Fibroblast of pulmonary artery (primary cell): ENCODE measurements at regions not wholly inside any gene's neighbourhood (a gene's known extent, or its start where the extent isn't known, plus 50 kb on each side); places are given as distances from the start of the nearest gene placed in this dataset.
"Not testable (repeated sequence)": the region's sequence is repeated elsewhere in the genome, so short reads cannot be mapped to it uniquely, and the experiment has no call there.

Experiments
- DNase-seq: peaks from one replicate; pipeline ENCODE4 v3.0.0-alpha.2; 2010; ENCODE audit warnings: low read depth
- H3K4me3 ChIP-seq: replicated peaks from 2 replicates; pipeline ENCODE4 v1.5.1; 2011; ENCODE audit warnings: low read depth, mild to moderate bottlenecking, control low read depth, low read length, moderate library complexity
- TF ChIP-seq, protein P1 (sequence below): IDR thresholded peaks from 2 replicates; pipeline ENCODE4 v1.5.1; 2011; ENCODE audit warnings: mild to moderate bottlenecking, control low read depth, low read length, inconsistent platforms; ENCODE audit errors: missing control alignments

DNA sequence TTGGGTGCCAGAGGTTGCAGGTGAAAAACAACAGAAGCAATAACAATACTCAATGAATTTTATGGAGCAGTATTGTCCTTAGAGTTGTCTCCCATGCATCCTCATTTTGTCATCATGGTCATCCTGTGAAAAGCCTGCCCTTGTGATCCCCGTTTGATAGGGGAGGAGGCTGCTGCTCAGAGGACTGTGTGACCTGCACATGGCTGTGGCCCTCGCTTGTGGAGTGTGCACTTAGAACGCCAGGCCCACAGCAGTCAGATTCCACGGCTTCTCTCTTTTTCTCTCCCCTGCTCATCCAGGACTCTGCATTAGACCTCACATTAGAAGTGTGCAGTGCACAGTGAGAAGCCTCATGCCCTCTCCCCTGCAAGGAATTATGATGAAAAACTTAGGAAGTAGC, 491.1 kb upstream of the KLF6 start:
- TF ChIP-seq, protein P1, sequence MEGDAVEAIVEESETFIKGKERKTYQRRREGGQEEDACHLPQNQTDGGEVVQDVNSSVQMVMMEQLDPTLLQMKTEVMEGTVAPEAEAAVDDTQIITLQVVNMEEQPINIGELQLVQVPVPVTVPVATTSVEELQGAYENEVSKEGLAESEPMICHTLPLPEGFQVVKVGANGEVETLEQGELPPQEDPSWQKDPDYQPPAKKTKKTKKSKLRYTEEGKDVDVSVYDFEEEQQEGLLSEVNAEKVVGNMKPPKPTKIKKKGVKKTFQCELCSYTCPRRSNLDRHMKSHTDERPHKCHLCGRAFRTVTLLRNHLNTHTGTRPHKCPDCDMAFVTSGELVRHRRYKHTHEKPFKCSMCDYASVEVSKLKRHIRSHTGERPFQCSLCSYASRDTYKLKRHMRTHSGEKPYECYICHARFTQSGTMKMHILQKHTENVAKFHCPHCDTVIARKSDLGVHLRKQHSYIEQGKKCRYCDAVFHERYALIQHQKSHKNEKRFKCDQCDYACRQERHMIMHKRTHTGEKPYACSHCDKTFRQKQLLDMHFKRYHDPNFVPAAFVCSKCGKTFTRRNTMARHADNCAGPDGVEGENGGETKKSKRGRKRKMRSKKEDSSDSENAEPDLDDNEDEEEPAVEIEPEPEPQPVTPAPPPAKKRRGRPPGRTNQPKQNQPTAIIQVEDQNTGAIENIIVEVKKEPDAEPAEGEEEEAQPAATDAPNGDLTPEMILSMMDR: no peak
- no peak for DNase-seq
- H3K4me3 ChIP-seq: no peak overlapping the region

DNA sequence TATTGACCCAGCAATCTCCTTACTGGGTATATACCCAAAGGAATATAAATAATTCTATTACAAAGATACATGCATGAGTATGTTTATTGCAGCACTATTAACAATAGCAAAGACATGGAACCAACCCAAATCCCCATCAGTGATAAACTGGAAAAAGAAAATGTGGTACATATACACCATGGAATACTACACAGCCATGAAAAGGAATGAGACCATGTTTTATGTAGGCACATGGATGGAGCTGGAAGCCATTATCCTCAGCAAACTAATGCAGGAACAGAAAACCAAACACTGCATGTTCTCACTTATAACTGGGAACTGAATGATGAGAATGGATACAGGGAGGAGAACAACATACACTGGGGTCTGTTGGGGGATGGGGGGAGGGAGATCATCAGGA, 489.7 kb upstream of the KLF6 start:
- not testable (repeated sequence) for H3K4me3 ChIP-seq, DNase-seq

DNA sequence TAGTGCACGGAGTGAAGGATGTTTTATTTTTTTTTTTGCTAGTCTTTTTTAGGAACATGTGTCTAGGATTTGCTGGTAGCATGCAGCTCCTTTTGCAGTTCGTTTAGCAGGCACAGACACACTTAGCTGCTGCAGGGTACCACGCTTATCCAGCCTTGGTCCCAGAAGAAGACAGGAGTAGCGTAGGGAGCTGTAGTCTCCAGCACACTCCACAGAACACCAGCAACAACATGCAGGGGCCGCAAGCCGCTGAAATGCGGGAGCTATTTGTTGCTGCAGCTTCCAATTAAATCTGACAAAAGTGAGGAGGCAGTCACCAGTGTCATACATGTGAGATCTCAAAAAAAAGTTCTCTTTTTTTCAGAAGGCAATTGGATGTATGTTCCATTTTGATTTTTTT, 486.2 kb upstream of the KLF6 start:
- DNase-seq: no peak
- TF ChIP-seq, protein P1: no peak
- H3K4me3 ChIP-seq: no peak overlapping the region

DNA sequence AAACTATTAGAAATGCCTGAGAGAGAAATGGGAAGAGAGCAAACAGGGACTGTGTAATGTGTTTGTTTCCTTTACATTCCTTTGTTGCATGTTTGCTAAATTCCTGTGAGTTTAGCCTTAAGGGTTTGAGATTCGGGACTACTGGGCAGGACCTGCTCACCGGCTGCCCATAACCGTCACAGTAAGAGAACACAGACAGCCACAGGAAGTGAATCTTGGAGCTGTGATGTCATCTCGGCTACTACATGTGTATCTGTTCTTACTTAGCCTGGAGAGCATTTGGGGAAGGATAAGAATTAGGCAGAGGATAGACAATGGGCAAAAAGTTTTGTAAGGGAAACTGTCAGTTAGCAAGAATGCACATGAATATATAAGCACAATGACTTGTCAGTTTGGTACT, 485.1 kb upstream of the KLF6 start:
- TF ChIP-seq, protein P1: no peak
- no peak overlapping the region for H3K4me3 ChIP-seq
- peak; percentile 94 for DNase-seq

DNA sequence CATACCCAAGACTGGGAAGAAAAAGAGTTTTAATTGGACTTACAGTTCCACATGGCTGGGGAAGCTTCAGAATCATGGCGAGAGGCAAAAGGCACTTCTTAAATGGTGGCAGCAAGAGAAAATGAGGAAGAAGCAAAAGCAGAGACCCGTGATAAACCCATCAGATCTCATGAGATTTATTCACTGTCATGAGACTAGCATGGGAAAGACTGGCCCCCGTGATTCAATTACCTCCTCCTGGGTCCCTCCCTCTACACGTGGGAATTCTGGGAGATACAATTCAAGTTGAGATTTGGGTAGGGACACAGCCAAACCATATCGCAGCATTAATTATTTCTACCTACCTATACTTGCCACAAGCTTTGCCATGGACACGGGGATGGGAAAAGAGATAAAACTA, 483.5 kb upstream of the KLF6 start:
- DNase-seq, H3K4me3 ChIP-seq: not testable (repeated sequence)

- DNase-seq: peak; percentile 59
- no peak overlapping the region for H3K4me3 ChIP-seq
- TF ChIP-seq, protein P1: peak; percentile 30
Measured at GRCh38 chr10:4267086-4267773, 482.2 kb upstream of the KLF6 start.

GRCh38 chr10:4266416-4267085, 481.5 kb upstream of the KLF6 start:
- DNase-seq: peak; percentile 90
- TF ChIP-seq, protein P1: no peak
- no peak overlapping the region for H3K4me3 ChIP-seq

- DNase-seq: no peak
- TF ChIP-seq, protein P1: no peak
- no peak overlapping the region for H3K4me3 ChIP-seq
Measured at GRCh38 chr10:4265964-4266363, 481.0 kb upstream of the KLF6 start.
